ENCODE measurements at regions not wholly inside any gene's neighbourhood (a gene's known extent, or its start where the extent isn't known, plus 50 kb on each side); places are given as distances from the start of the nearest gene placed in this dataset.

DNA sequence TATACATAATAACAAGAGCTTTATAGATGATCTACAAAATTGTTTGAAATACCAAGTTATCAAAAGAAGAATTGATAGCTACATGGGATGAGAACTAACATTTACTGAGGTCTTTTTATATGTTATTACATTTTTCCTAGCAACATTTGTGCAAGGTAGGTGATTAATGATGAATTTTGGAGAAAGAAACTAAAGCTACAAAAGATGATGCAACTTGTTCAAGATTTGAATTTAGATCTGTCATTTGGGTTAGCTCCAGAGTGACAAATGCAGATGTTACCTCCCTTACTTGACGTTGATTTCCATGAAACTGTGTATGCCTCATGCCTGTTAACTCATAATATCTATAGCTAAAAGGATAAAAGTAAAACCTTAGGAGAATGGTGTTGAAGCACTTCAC, 84.5 kb upstream of the EYA4 start:
- no peak overlapping the region for H3K4me3 Mint-ChIP-seq (ENCODE audit: unreplicated experiment)
- H3K36me3 Mint-ChIP-seq (ENCODE audit: insufficient read depth, unreplicated experiment): no peaks in the 10 kb centered on the region
- BruUV-seq (replicated peaks): no TSS peak
- TF ChIP-seq, protein P1, sequence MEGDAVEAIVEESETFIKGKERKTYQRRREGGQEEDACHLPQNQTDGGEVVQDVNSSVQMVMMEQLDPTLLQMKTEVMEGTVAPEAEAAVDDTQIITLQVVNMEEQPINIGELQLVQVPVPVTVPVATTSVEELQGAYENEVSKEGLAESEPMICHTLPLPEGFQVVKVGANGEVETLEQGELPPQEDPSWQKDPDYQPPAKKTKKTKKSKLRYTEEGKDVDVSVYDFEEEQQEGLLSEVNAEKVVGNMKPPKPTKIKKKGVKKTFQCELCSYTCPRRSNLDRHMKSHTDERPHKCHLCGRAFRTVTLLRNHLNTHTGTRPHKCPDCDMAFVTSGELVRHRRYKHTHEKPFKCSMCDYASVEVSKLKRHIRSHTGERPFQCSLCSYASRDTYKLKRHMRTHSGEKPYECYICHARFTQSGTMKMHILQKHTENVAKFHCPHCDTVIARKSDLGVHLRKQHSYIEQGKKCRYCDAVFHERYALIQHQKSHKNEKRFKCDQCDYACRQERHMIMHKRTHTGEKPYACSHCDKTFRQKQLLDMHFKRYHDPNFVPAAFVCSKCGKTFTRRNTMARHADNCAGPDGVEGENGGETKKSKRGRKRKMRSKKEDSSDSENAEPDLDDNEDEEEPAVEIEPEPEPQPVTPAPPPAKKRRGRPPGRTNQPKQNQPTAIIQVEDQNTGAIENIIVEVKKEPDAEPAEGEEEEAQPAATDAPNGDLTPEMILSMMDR (IDR thresholded peaks at IDR 0.05; ENCODE audit: unreplicated experiment): no peak
- peaks cover 59% of the 10 kb centered on the region for H3K27me3 Mint-ChIP-seq (ENCODE audit: insufficient read depth, unreplicated experiment)
- ChIA-PET CTCF (interaction anchor here (1.4 kb wide), 1 partner anchor 28 kb away, joined by 4 read pairs; no protein-coding TSS in a partner anchor), POLR2A (no interaction called here)
- no peaks in the 10 kb centered on the region for H3K4me1 Mint-ChIP-seq (ENCODE audit: insufficient read depth, unreplicated experiment)
- DNase-seq (ENCODE audit: unreplicated experiment): no peak
- intact Hi-C loops (cut with micrococcal nuclease): no loop called here
- H3K27ac Mint-ChIP-seq (ENCODE audit: low read depth, unreplicated experiment): no peak overlapping the region
- H3K9me3 Mint-ChIP-seq (ENCODE audit: unreplicated experiment): no peaks in the 10 kb centered on the region

DNA sequence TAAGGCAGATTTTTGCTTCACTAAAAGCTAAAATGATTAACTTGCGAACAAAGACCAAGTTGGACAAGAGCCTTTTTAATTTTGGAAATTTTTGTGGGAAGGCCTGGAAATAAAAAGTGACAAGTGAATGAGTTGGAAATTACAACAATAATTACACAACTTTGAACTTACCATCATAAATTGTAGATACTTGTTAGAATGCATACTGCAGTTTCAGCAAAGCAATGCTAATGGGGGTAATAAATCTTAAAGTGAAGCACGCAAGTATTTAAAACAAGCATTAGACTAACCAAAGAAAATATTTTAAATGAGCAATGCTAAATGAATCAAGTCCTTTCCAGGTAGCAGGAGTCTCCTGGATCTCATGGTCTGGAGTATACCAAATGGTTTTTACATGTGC, 83.2 kb upstream of the EYA4 start:
- ChIA-PET POLR2A (no interaction called here), CTCF (interaction anchor here (0.6 kb wide), 1 partner anchor 389 kb away, joined by 3 read pairs; no protein-coding TSS in a partner anchor)
- no peak overlapping the region for H3K27ac Mint-ChIP-seq (ENCODE audit: low read depth, unreplicated experiment)
- no peaks in the 10 kb centered on the region for H3K4me1 Mint-ChIP-seq (ENCODE audit: insufficient read depth, unreplicated experiment)
- H3K27me3 Mint-ChIP-seq (ENCODE audit: insufficient read depth, unreplicated experiment): peaks cover 62% of the 10 kb centered on the region
- intact Hi-C loops (cut with micrococcal nuclease): no loop called here
- BruUV-seq (replicated peaks): no TSS peak
- TF ChIP-seq, protein P1 (IDR thresholded peaks at IDR 0.05; ENCODE audit: unreplicated experiment): no peak
- DNase-seq (ENCODE audit: unreplicated experiment): no peak
- H3K4me3 Mint-ChIP-seq (ENCODE audit: unreplicated experiment): no peak overlapping the region
- H3K9me3 Mint-ChIP-seq (ENCODE audit: unreplicated experiment): no peaks in the 10 kb centered on the region
- no peaks in the 10 kb centered on the region for H3K36me3 Mint-ChIP-seq (ENCODE audit: insufficient read depth, unreplicated experiment)

DNA sequence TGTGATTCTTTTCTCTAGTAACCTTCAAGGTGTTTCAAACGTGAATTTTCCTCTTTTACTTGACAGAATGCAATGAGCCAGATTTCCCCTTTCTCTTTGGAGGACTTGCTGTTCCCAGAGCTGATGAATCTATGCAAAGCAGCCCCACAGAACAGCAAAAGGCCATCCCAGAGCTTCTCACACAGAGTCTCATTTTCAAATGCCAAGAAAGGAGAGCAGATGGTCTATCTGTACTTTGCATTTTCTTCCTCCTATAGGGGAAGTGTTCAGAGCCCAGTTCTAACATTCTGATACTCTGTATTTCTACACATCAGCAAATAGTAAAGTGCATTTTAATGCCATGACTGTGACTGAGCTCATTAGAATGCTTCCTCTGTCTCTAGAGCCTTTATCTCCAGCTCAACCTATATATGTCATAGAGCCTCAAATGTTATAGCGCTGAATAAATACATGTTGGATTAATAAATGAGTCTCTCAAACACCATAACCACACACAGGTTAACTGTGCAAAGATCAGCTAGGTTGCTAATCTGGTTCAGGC, 81.8 kb upstream of the EYA4 start:
- no peak for DNase-seq (ENCODE audit: unreplicated experiment)
- Mint-ChIP-seq H3K4me3 (ENCODE audit: unreplicated experiment) (no peak overlapping the region), H3K9me3 (ENCODE audit: unreplicated experiment) (no peaks in the 10 kb centered on the region), H3K4me1 (ENCODE audit: insufficient read depth, unreplicated experiment) (no peaks in the 10 kb centered on the region), H3K27me3 (ENCODE audit: insufficient read depth, unreplicated experiment) (peaks cover 76% of the 10 kb centered on the region), H3K27ac (ENCODE audit: low read depth, unreplicated experiment) (no peak overlapping the region), H3K36me3 (ENCODE audit: insufficient read depth, unreplicated experiment) (no peaks in the 10 kb centered on the region)
- ChIA-PET POLR2A (no interaction called here), CTCF (no interaction called here)
- intact Hi-C loops (cut with micrococcal nuclease): no loop called here
- BruUV-seq (replicated peaks): no TSS peak
- TF ChIP-seq, protein P1 (IDR thresholded peaks at IDR 0.05; ENCODE audit: unreplicated experiment): no peak

DNA sequence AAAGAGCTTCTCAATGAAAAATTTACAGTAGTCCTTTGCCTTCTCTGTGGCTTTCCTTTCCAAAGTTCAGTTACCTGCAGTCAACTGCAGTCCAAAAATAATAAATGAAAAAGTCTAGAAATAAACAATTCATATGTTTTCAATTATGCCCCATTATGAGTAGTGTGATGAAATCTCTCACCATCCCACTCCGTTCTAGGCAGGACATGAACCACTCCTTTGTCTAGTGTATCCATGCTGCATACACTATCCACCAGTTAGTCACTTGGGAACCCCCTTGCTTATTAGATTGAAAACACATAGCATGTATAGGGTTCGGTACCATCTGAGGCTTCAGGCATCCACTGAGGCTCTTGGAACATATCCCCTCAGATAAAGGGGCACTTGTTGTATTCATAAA, 80.6 kb upstream of the EYA4 start:
- no TSS peak for BruUV-seq (replicated peaks)
- Mint-ChIP-seq H3K27me3 (ENCODE audit: insufficient read depth, unreplicated experiment) (peaks cover 86% of the 10 kb centered on the region), H3K9me3 (ENCODE audit: unreplicated experiment) (no peaks in the 10 kb centered on the region), H3K36me3 (ENCODE audit: insufficient read depth, unreplicated experiment) (no peaks in the 10 kb centered on the region), H3K27ac (ENCODE audit: low read depth, unreplicated experiment) (no peak overlapping the region), H3K4me3 (ENCODE audit: unreplicated experiment) (no peak overlapping the region), H3K4me1 (ENCODE audit: insufficient read depth, unreplicated experiment) (no peaks in the 10 kb centered on the region)
- ChIA-PET CTCF (interaction anchor here (0.6 kb wide), 2 partner anchors 14 to 206 kb away, joined by 3 read pairs; no protein-coding TSS in a partner anchor), POLR2A (no interaction called here)
- intact Hi-C loops (cut with micrococcal nuclease): no loop called here
- TF ChIP-seq, protein P1 (IDR thresholded peaks at IDR 0.05; ENCODE audit: unreplicated experiment): no peak
- DNase-seq (ENCODE audit: unreplicated experiment): no peak

All from MCF 10A (cell line).